DMS53 treated with DMSO at 0.1 percent for 48 hours (cell line): ENCODE measurements at regions not wholly inside any gene's neighbourhood (a gene's known extent, or its start where the extent isn't known, plus 50 kb on each side); places are given as distances from the start of the nearest gene placed in this dataset.
A peak's percentile ranks its signal among the peaks of the same experiment; 100 is the strongest.
"Not testable (repeated sequence)": the region's sequence is repeated elsewhere in the genome, so short reads cannot be mapped to it uniquely, and the experiment has no call there.

Experiments
- DNase-seq: peaks from one replicate; lab custom pipeline; 2025; ENCODE audit not compliant: unreplicated experiment; lab: John Stamatoyannopoulos, UW

GRCh38 chr5:87185838-87186237 lies 81.8 kb upstream of the RASA1 start:
- no peak for DNase-seq

GRCh38 chr5:87188391-87188790 lies 79.3 kb upstream of the RASA1 start:
- DNase-seq = no peak

- peak; percentile 5 for DNase-seq
These were observed 77.6 kb upstream of the RASA1 start for GRCh38 chr5:87190041-87190440.

- DNase-seq = no peak
These were observed 77.0 kb upstream of the RASA1 start for GRCh38 chr5:87190687-87191086.

GRCh38 chr5:87191645-87192044 lies 76.0 kb upstream of the RASA1 start:
- DNase-seq = no peak

- no peak for DNase-seq
These were observed 72.5 kb upstream of the RASA1 start for GRCh38 chr5:87195104-87195591.

- no peak for DNase-seq
These were observed 72.1 kb upstream of the RASA1 start for GRCh38 chr5:87195616-87196015.

GRCh38 chr5:87198010-87198409 lies 69.7 kb upstream of the RASA1 start:
- no peak for DNase-seq

- not testable (repeated sequence) for DNase-seq
These were observed 68.4 kb upstream of the RASA1 start for GRCh38 chr5:87199246-87199645.

- not testable (repeated sequence) for DNase-seq
These were observed 68.0 kb upstream of the RASA1 start for GRCh38 chr5:87199704-87200103.

GRCh38 chr5:87210076-87210475 lies 57.6 kb upstream of the RASA1 start:
- DNase-seq = no peak

GRCh38 chr5:87210743-87211142 lies 56.9 kb upstream of the RASA1 start:
- DNase-seq = peak; percentile 80

GRCh38 chr5:87211676-87212075 lies 56.0 kb upstream of the RASA1 start:
- DNase-seq = no peak

GRCh38 chr5:87212183-87212582 lies 55.5 kb upstream of the RASA1 start:
- not testable (repeated sequence) for DNase-seq

- not testable (repeated sequence) for DNase-seq
These were observed 50.2 kb upstream of the RASA1 start for GRCh38 chr5:87217480-87217879.
